NT2/D1 (cell line): ENCODE measurements at regions not wholly inside any gene's neighbourhood (a gene's known extent, or its start where the extent isn't known, plus 50 kb on each side); places are given as distances from the start of the nearest gene placed in this dataset.
"Not testable (repeated sequence)": the region's sequence is repeated elsewhere in the genome, so short reads cannot be mapped to it uniquely, and the experiment has no call there.

Experiments
- DNase-seq: peaks from one replicate; pipeline ENCODE4 v3.0.0-alpha.2; 2011; ENCODE audit warnings: low read depth, low spot score
- H3K27me3 ChIP-seq: 2 replicates; pipeline ENCODE4 v1.6.0; 2011; ENCODE audit warnings: mild to moderate bottlenecking; ENCODE audit not compliant: insufficient read length, insufficient read depth
- H3K36me3 ChIP-seq: 2 replicates; pipeline ENCODE4 v1.6.1; 2011; ENCODE audit warnings: mild to moderate bottlenecking, low read length, mixed read lengths; ENCODE audit not compliant: insufficient read depth, insufficient read length
- H3K4me1 ChIP-seq: 2 replicates; pipeline ENCODE4 v1.5.1; 2011; ENCODE audit not compliant: insufficient read depth, insufficient read length
- H3K4me3 ChIP-seq: 2 replicates; pipeline ENCODE4 v1.5.1; 2011; ENCODE audit warnings: low read depth; ENCODE audit not compliant: insufficient read length
- H3K9ac ChIP-seq: 2 replicates; pipeline ENCODE4 v1.6.0; 2011; ENCODE audit warnings: low read depth; ENCODE audit not compliant: insufficient read length
- H3K9me3 ChIP-seq: 2 replicates; pipeline ENCODE4 v1.5.1; 2011; ENCODE audit warnings: mild to moderate bottlenecking, low read length; ENCODE audit not compliant: insufficient read depth
- SUZ12 ChIP-seq: IDR thresholded peaks from 2 replicates; pipeline ENCODE4 v1.6.1; 2011; ENCODE audit not compliant: insufficient read length, insufficient read depth; ENCODE audit errors: extremely low read depth
- YY1 ChIP-seq: IDR thresholded peaks from 2 replicates; pipeline ENCODE4 v1.6.1; 2011; ENCODE audit not compliant: insufficient read length, insufficient read depth
- ZNF274 ChIP-seq: IDR thresholded peaks from 2 replicates; pipeline ENCODE4 v1.6.1; 2011; ENCODE audit warnings: mild to moderate bottlenecking, low read depth, low read length

DNA sequence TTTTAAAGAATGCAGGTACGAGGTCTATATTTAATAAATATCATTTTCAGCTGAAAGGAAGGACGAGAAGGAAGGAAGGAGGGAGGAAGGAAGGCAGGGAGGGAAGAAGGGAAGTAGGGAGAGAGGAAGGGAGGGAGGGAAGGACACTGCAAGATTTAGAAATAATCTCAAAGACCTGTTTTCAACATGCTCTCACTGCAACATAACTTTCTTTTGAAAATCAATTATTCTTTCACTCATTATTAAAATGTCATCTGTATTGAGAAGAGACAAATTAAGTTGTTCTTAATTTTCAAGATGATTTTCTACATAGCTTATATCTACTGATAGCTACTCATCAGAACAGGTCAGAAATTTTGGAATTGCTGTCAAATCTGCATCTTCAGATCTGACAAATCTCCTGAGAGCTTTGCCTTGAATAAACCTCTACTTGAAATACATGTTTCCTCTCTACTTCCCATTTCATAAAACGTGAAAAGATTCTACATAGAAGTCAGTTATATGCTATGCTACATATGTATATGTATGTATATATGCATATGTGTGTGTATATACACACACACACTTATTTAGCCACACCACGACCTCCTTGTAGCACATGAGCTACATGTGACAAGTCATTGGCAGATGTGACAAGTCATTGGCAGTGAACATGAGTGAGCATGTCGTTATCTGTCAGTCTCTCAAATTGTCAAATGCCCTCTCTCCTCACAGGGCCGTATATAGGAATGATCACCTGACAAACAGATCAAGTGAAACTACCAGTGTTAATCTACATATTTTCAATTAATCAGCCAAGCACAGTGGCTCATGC, 241.6 kb downstream of the LY86 start:
- H3K27me3 ChIP-seq = no peaks in the 10 kb centered on the region

DNA sequence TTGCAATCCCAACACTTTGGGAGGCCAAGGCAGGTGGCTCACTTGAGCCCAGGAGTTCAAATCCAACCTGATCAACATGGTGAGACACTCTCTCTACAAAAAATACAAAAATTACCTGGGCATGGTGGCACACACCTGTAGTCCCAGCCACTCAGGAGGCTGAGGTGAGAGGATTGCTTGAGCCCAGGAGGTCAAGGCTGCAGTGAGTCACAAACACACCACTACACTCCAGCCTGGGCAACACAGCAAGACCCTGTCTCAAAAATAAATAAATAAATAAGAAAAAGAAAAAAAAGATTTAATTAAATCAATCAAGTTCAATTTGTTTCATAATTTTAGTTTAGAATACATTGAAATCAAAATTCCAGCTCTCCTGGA, 242.2 kb downstream of the LY86 start:
- H3K9ac ChIP-seq, H3K4me3 ChIP-seq, DNase-seq, H3K9me3 ChIP-seq, H3K36me3 ChIP-seq, H3K27me3 ChIP-seq, H3K4me1 ChIP-seq: not testable (repeated sequence)

More for the DNA sequence above, 241.6 kb downstream of the LY86 start:
- Histone ChIP-seq H3K4me1 (peaks cover 4% of the 10 kb centered on the region), H3K9me3 (no peaks in the 10 kb centered on the region), H3K9ac (no peak overlapping the region), H3K36me3 (no peaks in the 10 kb centered on the region), H3K4me3 (no peak overlapping the region)
- DNase-seq = no peak
- no peak for TF ChIP-seq SUZ12

GRCh38 chr6:6832439-6832838, 243.9 kb downstream of the LY86 start:
- no peak for DNase-seq
- H3K4me3 ChIP-seq = no peak overlapping the region
- TF ChIP-seq SUZ12 = no peak
- TF ChIP-seq ZNF274 = no peak
- TF ChIP-seq YY1 = no peak
- no peaks in the 10 kb centered on the region for H3K27me3 ChIP-seq
- H3K4me1 ChIP-seq = no peaks in the 10 kb centered on the region
- H3K9me3 ChIP-seq = no peaks in the 10 kb centered on the region
- no peaks in the 10 kb centered on the region for H3K36me3 ChIP-seq
- H3K9ac ChIP-seq = no peak overlapping the region

- Histone ChIP-seq H3K4me1 (no peaks in the 10 kb centered on the region), H3K4me3 (no peak overlapping the region), H3K27me3 (no peaks in the 10 kb centered on the region), H3K9ac (no peak overlapping the region), H3K36me3 (no peaks in the 10 kb centered on the region), H3K9me3 (no peaks in the 10 kb centered on the region)
- no peak for DNase-seq
- no peak for TF ChIP-seq ZNF274
- no peak for TF ChIP-seq YY1
- TF ChIP-seq SUZ12 = no peak
Measured at GRCh38 chr6:6834356-6835222, 246.1 kb downstream of the LY86 start.

DNA sequence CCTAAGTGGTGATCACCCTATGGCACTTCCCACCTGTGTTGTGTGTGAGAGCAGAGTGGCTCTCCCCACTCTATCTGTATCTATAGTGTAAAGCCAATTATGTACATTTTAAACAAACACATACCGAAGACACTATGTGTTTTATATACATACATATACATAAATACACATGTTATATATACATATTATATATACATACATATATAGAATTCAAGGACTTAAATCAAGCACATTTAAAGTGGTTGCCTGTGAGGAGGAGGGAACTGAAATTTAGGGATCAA, 246.6 kb downstream of the LY86 start:
- H3K9ac ChIP-seq = no peak overlapping the region
- H3K4me1 ChIP-seq = no peaks in the 10 kb centered on the region
- H3K27me3 ChIP-seq = no peaks in the 10 kb centered on the region
- H3K9me3 ChIP-seq = no peaks in the 10 kb centered on the region
- no peak for TF ChIP-seq SUZ12
- no peak for TF ChIP-seq YY1
- no peak for TF ChIP-seq ZNF274
- DNase-seq = no peak
- H3K4me3 ChIP-seq = no peak overlapping the region
- H3K36me3 ChIP-seq = no peaks in the 10 kb centered on the region

- no peak for DNase-seq
- H3K4me3 ChIP-seq = no peak overlapping the region
- no peaks in the 10 kb centered on the region for H3K9me3 ChIP-seq
- no peaks in the 10 kb centered on the region for H3K36me3 ChIP-seq
- no peak overlapping the region for H3K9ac ChIP-seq
- no peak for TF ChIP-seq YY1
- TF ChIP-seq SUZ12 = no peak
- TF ChIP-seq ZNF274 = no peak
- no peaks in the 10 kb centered on the region for H3K4me1 ChIP-seq
- no peaks in the 10 kb centered on the region for H3K27me3 ChIP-seq
Measured at GRCh38 chr6:6836609-6837406, 248.3 kb downstream of the LY86 start.

GRCh38 chr6:6837541-6838080, 249.1 kb downstream of the LY86 start:
- Histone ChIP-seq H3K9me3 (no peaks in the 10 kb centered on the region), H3K27me3 (no peaks in the 10 kb centered on the region), H3K4me1 (no peaks in the 10 kb centered on the region), H3K9ac (no peak overlapping the region), H3K4me3 (no peak overlapping the region), H3K36me3 (no peaks in the 10 kb centered on the region)
- TF ChIP-seq ZNF274 = no peak
- no peak for TF ChIP-seq YY1
- TF ChIP-seq SUZ12 = no peak
- no peak for DNase-seq
